ENCODE measurements at regions not wholly inside any gene's neighbourhood (a gene's known extent, or its start where the extent isn't known, plus 50 kb on each side); places are given as distances from the start of the nearest gene placed in this dataset.

GRCh38 chr16:63856537-63856936 is 1265.3 kb downstream of the CDH11 start:
- no peaks in the 10 kb centered on the region for H3K27me3 ChIP-seq
- no peak for TF ChIP-seq CTCF (IDR thresholded peaks at IDR 0.05)

GRCh38 chr16:63850979-63851378 is 1270.9 kb downstream of the CDH11 start:
- no peaks in the 10 kb centered on the region for H3K36me3 ChIP-seq
- intact Hi-C loops (cut with DNase I; ENCODE audit: low total_unique reads) = no loop called here
- no peak for TF ChIP-seq CTCF (IDR thresholded peaks at IDR 0.05)
- H3K4me3 ChIP-seq = no peak overlapping the region
- H3K27ac ChIP-seq = no peak overlapping the region
- no peaks in the 10 kb centered on the region for H3K9me3 ChIP-seq
- DNase-seq = no peak
- no peaks in the 10 kb centered on the region for H3K4me1 ChIP-seq
- H3K27me3 ChIP-seq = no peaks in the 10 kb centered on the region

More at GRCh38 chr16:63856537-63856936, 1265.3 kb downstream of the CDH11 start:
- DNase-seq = no peak
- intact Hi-C loops (cut with DNase I; ENCODE audit: low total_unique reads) = no loop called here
- Histone ChIP-seq H3K4me3 (no peak overlapping the region), H3K27ac (no peak overlapping the region), H3K36me3 (no peaks in the 10 kb centered on the region), H3K4me1 (no peaks in the 10 kb centered on the region), H3K9me3 (no peaks in the 10 kb centered on the region)

- Histone ChIP-seq H3K27ac (no peak overlapping the region), H3K4me1 (no peaks in the 10 kb centered on the region), H3K36me3 (no peaks in the 10 kb centered on the region), H3K9me3 (peaks cover 0 to 15% (median 13%) of the 10 kb centered on the region in 3 donors), H3K4me3 (no peak overlapping the region), H3K27me3 (no peaks in the 10 kb centered on the region)
- no peak for TF ChIP-seq CTCF (IDR thresholded peaks at IDR 0.05)
- DNase-seq = no peak
- intact Hi-C loops (cut with DNase I; ENCODE audit: low total_unique reads) = no loop called here
Observed at GRCh38 chr16:63841271-63841670, 1280.6 kb downstream of the CDH11 start.

- Histone ChIP-seq H3K27me3 (no peaks in the 10 kb centered on the region), H3K27ac (no peak overlapping the region), H3K36me3 (no peaks in the 10 kb centered on the region), H3K4me1 (no peaks in the 10 kb centered on the region), H3K4me3 (no peak overlapping the region), H3K9me3 (no peaks in the 10 kb centered on the region)
- no peak for DNase-seq
- no peak for TF ChIP-seq CTCF (IDR thresholded peaks at IDR 0.05)
- intact Hi-C loops (cut with DNase I; ENCODE audit: low total_unique reads) = no loop called here
Observed at GRCh38 chr16:63830061-63830460, 1291.8 kb downstream of the CDH11 start.

GRCh38 chr16:63822818-63823217 is 1299.0 kb downstream of the CDH11 start:
- no peaks in the 10 kb centered on the region for H3K4me1 ChIP-seq
- intact Hi-C loops (cut with DNase I; ENCODE audit: low total_unique reads) = no loop called here

More at GRCh38 chr16:63822818-63823217, 1299.0 kb downstream of the CDH11 start:
- Histone ChIP-seq H3K9me3 (no peaks in the 10 kb centered on the region), H3K27ac (no peak overlapping the region), H3K4me3 (no peak overlapping the region), H3K36me3 (no peaks in the 10 kb centered on the region), H3K27me3 (no peaks in the 10 kb centered on the region)
- TF ChIP-seq CTCF (IDR thresholded peaks at IDR 0.05) = no peak
- no peak for DNase-seq

Measured in tibial artery (tissue), 4 donors.